HG02763 (cell line): ENCODE measurements at regions not wholly inside any gene's neighbourhood (a gene's known extent, or its start where the extent isn't known, plus 50 kb on each side); places are given as distances from the start of the nearest gene placed in this dataset.

ENCODE experiments used
- ATAC-seq: cut with Tn5 transposase; IDR thresholded peaks from one replicate; pipeline ENCODE4 v1.9.1; 2021; ENCODE audit warnings: mild to moderate bottlenecking, moderate library complexity; ENCODE audit not compliant: unreplicated experiment

GRCh38 chr5:169450464-169450863, 133.1 kb upstream of the SPDL1 start:
- no peak for ATAC-seq

- ATAC-seq: no peak
Measured at GRCh38 chr5:169448826-169449225, 134.7 kb upstream of the SPDL1 start.

- no peak for ATAC-seq
Measured at GRCh38 chr5:169445191-169445590, 138.4 kb upstream of the SPDL1 start.

DNA sequence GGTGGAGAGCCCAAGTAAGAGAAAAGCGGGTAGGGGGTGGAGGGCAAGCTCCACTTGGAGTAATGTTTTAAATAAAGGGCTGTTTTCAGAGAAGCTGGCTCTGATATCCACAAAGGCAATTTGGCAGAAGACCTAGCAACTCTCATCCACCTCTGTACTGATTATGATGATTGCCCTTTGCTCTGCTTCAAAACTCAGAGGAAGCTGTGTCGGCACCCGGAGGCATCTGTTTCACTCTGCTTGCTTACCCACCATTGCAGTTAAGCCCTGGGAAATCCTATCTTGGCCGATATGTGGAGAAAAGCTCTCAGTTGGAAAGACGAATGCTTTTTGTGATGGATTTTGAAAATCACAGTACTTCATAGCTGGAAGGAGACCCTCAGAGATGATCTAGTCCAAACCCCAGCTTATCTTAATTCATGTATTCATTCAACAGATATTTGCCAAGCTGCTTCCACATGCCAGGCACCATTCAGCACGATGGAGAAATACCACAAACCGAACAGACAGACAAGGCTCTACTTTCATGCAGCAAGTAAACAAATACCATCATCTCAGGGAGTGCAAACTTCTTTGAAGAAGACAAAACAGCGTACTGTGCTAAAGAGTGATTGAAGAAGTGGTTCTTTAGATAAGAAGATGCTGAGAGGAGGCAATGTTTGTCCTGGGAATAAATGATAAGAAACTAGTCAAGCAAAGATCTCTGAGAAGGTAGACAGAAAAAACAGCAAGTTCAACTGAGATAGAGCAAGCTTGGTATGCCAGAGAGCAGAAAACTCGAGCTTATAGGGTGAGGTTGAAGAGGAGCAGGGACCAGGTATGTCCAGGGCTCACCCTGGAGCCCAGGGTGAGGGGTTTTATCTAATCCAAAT, 140.4 kb upstream of the SPDL1 start:
- no peak for ATAC-seq

DNA sequence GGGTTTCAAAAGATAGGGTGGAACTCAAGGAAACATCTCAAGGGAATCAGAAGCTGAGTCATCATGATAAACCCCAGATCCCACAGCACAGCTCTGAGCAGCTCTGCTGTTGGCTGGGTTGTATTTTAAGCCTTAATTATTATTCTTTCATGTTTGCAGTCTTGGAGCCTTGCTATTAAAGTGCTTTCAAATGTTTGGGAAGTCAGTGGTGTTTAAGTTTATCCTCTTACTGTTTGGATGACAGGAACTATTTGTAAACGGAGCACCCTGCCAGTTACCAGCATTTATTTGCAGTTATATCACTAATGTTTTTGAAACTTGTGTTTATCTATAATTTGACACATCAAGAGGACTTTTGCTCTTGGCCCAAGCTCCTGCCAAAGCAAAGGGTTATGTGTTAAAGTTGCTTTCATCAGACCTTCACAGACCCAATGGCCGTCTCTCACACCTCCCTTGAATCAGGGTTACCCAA, 141.1 kb upstream of the SPDL1 start:
- no peak for ATAC-seq

DNA sequence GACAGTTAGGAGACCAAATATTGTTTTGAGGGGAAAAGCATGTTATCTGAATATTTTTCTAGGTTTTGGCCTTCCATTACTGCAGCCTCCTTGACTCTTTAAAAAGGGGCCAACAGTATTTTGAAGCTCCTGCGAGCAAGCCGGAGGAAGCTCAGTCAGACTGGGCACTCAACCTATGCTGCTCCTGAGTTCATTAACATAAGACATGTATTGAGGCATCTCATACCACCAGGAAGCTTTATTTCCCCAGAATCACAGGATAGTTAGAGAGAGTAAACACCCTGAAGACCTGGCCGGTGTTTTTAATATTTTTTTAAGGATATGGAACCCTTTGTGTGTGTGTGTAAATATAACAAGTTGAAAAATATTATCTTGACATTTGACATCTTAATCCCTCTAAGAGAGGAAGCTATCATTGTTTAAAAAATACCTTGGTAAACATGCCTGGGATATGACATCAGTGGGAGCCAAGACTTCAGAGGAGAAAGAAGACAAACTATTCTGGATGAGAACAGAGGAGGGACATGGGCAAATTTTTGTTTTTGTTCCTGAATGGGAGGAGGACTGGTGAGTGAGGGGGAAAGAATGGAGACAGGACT, 139.3 kb upstream of the SLIT3 start:
- no peak for ATAC-seq

GRCh38 chr5:169439362-169439761, 138.4 kb upstream of the SLIT3 start:
- ATAC-seq: no peak

- ATAC-seq: no peak
Measured at GRCh38 chr5:169435506-169436229, 134.7 kb upstream of the SLIT3 start.

DNA sequence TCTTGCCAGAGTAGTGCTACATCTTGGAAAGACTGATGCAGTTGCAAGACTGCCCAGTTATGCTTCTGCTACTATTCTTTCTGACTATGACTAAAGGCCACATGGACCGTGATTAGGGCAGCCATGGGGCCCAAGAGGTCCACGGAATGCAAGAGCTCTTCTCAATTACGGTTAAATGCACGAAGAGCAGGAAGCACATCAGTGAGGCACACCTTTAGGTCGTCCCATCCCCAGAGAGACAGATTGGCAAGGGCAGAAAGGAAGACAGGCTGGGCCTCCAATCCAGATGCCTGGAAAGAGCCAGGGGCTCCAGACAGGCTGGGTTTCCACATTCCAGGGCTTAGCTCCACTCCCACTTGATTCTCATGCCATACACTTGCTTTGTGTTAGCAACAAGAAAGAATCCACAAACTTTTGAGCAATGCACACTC, 132.3 kb upstream of the SLIT3 start:
- ATAC-seq: no peak

DNA sequence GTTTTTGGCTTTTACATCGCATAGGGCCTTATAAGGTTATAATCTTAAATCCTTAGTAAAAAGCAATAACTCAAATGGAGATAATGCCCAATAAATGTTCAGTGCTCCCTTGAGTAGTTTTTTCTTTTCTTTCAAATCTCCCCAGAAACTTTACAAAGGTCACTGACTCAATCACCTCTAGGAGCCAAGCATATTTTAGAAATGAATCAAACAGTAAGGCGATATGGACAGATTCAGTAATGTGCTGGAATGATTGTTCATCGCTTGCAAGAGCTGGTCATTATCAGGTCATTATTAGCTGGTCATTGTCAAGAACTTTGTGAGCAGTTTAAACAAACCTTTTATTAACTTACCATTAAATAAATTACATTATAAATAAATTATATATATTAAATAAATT, 130.4 kb upstream of the SLIT3 start:
- ATAC-seq: no peak

DNA sequence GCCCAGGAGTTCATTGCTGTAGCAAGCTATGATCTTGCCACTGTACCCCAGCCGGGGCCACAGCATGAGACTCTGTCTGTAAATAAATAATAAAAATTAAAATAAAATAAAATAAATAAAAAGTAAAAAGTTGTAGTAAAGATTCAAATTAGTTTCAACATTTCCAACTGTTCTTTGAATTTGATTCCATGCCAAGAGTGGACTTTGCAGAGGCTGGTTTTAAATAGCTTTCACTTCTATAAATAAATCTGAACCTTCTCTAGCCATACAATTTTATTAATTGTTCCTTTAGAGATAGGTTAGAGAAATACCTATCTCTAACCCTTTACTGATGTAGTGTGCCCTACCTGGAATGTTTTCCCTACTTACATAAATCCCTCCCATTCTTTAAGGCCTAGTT, 129.7 kb upstream of the SLIT3 start:
- ATAC-seq: no peak

- no peak for ATAC-seq
Measured at GRCh38 chr5:169429044-169429443, 128.1 kb upstream of the SLIT3 start.

DNA sequence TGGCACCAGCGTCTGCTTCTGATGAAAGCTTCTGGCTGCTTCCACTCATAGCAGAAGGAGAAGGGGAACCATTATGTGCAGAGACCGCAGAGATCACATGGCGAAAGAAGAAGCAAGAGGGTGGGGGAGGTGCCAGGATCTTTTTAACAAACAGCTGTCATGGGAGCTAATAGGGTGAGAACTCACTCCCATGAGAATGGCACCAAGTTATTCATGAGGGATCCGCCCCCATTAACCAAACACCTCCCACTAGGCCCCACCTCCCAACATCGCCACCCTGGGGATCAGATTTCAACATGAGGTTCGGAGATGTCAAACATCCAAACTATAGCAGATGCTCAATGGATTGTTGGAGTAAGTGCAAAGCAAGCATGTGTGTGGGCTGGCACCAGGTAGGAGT, 125.8 kb upstream of the SLIT3 start:
- no peak for ATAC-seq

DNA sequence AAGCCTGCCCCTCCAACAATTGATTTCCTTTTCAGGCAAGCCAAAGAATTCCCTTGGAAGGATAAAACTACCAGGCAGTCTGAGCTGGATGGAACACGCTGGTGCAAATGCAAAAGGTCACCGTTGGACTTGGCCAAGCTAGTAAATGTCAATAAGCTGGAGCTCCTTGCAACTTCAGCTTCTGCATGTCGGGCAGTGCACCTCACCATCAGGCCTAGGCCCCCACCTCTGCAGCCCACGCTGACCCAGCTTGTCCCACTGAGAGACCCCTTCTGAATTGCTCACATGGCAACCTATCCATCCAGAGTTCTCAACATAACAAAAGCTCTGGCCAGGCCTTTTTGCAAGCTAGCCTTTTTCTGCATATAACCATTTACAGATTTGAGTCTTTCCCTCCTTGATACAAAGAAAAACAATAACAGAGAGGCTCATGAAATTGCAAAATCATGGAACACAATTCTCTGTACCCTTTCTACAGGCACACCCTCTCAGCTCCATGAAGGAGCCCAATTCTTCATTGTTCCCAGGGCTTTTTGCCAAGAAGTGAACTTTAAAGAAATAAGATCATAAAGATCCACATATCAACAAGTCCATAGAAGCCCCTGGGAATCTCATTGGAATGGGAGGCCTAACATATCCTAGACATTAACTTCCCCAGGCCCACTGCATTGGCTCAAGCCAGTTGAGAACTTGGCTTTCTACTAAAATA, 123.9 kb upstream of the SLIT3 start:
- ATAC-seq: no peak

DNA sequence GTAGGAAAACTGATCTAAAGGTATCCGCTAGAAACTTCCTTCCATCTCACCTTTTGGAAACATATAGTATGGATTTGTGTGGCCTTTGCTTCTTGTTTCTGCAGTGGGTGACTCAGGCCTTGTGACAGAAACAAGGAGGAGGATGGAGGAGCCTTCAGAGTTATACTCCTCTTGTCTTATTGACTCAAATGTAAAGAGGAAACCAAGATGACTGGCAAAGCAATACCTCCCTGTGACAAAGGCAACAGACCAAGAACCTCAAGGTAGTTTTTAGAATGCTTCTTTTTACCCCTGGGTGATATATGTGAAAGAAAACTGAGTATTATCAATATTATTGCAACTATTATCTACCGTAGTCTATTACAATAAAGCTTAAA, 123.3 kb upstream of the SLIT3 start:
- ATAC-seq: no peak

DNA sequence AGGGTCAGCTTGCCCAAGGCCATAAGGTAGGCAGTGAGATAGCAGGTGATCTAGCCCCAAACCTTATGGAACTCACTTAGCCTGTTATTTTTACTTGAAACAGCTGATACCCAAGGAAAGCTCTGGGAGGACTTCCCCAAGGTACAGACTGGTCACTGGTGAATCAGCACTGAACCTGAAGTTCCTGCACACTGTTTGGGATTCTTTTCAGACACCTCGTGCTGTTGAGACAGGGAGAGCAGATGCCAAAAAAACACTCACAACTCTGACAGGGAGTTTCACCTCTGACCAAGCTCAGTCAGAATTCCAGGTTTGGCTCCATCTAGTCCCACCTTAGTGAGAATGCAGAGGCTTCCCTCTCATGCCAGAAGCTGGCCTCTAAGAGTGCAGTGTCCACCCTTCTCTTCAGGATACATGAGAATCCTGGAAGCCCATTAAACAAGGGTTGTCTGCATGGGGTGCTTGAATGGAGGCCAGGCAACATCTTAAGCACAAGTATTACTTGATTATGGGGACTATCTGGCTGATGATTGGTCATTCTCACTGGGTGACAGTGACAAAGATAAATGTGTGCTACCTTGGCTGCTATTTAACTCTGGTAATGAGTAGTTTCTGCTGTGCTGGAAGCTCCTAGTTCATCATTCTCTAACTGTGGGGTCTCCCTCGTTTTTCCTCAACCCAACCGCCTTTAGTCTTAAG, 122.8 kb upstream of the SLIT3 start:
- no peak for ATAC-seq

GRCh38 chr5:169422087-169422486, 121.1 kb upstream of the SLIT3 start:
- no peak for ATAC-seq

GRCh38 chr5:169421677-169422076, 120.7 kb upstream of the SLIT3 start:
- no peak for ATAC-seq

- ATAC-seq: no peak
Measured at GRCh38 chr5:169417676-169418075, 116.7 kb upstream of the SLIT3 start.

DNA sequence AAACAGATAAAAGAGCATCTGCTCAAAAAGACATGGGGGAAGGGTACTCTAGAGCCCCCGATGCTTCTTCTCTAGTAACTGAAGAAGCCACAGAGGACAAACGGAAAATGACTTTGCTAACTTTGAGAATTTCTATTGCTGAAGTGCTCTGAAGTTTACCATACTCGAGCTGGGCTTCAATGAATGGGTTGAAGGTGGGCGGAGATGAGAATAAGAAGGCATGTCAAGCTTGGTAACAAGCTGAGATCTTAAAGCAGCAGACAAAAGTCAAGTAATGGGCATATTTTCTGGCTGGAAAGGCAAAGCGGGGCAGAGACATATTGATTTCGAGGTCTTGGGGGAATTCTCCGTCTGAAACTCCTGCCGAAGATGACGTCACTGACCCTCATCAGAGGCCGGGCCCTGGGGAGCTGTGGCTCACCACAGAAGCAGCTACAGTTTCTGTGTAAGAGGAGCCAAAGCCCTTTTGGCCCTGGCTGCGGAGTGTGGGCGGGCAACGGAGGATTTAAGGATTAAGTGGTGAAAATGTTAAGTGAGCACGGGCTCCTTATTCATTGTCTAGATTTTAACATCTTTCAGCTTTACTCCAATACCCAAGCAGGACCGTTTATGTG, 115.8 kb upstream of the SLIT3 start:
- peak; percentile 97 for ATAC-seq
